Mucosa of descending colon (tissue), 3 donors: ENCODE measurements at regions not wholly inside any gene's neighbourhood (a gene's known extent, or its start where the extent isn't known, plus 50 kb on each side); places are given as distances from the start of the nearest gene placed in this dataset.

Experiments
- ATAC-seq: fragments of 200-7000 bp; cut with Tn5 transposase; one replicate; pipeline ENCODE4 v1.9.1; 2020; ENCODE audit warnings: mild to moderate bottlenecking, moderate library complexity
- DNase-seq, 3 donors: peaks; one replicate each; pipeline ENCODE4 v3.0.0-alpha.2; 2020
- H3K36me3 ChIP-seq: fragments of 200-600 bp; one replicate; pipeline ENCODE4 v1.8.0; 2021; ENCODE audit warnings: low read depth, mild to moderate bottlenecking
- H3K4me1 ChIP-seq: fragments of 200-600 bp; one replicate; pipeline ENCODE4 v1.8.0; 2021; ENCODE audit warnings: low read depth, mild to moderate bottlenecking
- H3K4me3 ChIP-seq: fragments of 200-600 bp; one replicate; pipeline ENCODE4 v1.8.0; 2021; ENCODE audit warnings: mild to moderate bottlenecking
- H3K9me3 ChIP-seq: fragments of 200-600 bp; one replicate; pipeline ENCODE4 v1.8.0; 2021; ENCODE audit warnings: mild to moderate bottlenecking
- intact Hi-C, 2 donors: fragments of 100-400 bp; cut with DNase I in 1 of 2; cut with micrococcal nuclease in 1 of 2; formaldehyde crosslinking; loops; one replicate each; pipeline versions ENCODE4 v1.11.0 to v1.11.1; 2022; cut with DNase I, micrococcal nuclease
- TF ChIP-seq, protein P1 (sequence below): fragments of 200-600 bp; IDR thresholded peaks from one replicate; pipeline ENCODE4 v1.8.0; 2022; ENCODE audit warnings: antibody characterized with exemption, mild to moderate bottlenecking
- donor health status: DM: no; HTN: no; CAD: no; lungs with moderate emphysema.
- donor health status: DM: no; HTN: no; CAD: no.
- donor health status: DM: no; HTN: yes; CAD: no.

DNA sequence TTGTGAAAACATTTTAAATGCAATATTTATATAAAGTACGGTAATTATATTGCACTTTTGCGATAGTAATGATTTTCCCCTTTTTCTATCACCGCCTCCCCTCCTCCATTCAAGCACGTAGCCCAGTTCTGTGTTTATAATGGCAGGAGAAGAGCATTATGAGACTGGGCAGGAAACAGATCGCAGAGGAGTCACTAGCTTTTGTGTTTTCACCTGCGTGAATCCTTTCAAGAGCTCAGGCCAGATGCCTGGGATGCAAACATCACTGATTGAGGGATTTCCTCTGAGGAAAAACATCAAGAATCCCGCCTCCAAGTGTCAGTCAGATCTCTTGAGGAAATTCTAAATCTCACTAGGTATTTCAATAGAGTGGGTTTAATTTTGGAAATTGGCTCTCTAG, 178.4 kb upstream of the FN1 start:
- H3K9me3 ChIP-seq, result no peaks in the 10 kb centered on the region
- H3K4me3 ChIP-seq, result no peak overlapping the region
- no peak for DNase-seq
- no peaks in the 10 kb centered on the region for H3K36me3 ChIP-seq
- TF ChIP-seq, protein P1, sequence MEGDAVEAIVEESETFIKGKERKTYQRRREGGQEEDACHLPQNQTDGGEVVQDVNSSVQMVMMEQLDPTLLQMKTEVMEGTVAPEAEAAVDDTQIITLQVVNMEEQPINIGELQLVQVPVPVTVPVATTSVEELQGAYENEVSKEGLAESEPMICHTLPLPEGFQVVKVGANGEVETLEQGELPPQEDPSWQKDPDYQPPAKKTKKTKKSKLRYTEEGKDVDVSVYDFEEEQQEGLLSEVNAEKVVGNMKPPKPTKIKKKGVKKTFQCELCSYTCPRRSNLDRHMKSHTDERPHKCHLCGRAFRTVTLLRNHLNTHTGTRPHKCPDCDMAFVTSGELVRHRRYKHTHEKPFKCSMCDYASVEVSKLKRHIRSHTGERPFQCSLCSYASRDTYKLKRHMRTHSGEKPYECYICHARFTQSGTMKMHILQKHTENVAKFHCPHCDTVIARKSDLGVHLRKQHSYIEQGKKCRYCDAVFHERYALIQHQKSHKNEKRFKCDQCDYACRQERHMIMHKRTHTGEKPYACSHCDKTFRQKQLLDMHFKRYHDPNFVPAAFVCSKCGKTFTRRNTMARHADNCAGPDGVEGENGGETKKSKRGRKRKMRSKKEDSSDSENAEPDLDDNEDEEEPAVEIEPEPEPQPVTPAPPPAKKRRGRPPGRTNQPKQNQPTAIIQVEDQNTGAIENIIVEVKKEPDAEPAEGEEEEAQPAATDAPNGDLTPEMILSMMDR, result no peak
- H3K4me1 ChIP-seq, result no peaks in the 10 kb centered on the region
- intact Hi-C loops, result no loop called here
- ATAC-seq, result no peak

DNA sequence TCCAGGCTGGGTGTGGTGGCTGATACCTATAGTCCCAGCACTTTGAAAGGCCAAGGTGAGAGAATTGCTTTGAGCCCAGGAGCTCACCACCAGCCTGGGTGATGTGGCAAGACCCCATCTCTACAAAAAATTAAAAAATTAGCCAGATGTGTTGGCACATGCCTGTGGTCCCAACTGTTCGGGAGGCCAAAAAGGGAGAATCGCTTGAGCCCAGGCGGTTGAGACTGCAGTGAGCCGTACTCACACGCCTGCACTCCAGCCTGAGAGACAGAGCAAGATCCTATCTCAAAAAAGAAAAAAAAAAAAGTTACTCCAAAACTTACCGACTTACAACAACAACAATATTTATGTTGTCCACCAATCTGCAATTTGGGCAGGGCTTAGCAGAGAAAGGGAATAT, 178.0 kb upstream of the FN1 start:
- intact Hi-C loops, result no loop called here
- Histone ChIP-seq H3K36me3 (no peaks in the 10 kb centered on the region), H3K4me3 (no peak overlapping the region), H3K9me3 (no peaks in the 10 kb centered on the region), H3K4me1 (no peaks in the 10 kb centered on the region)
- DNase-seq (no peak), ATAC-seq (no peak)
- TF ChIP-seq, protein P1, result no peak

DNA sequence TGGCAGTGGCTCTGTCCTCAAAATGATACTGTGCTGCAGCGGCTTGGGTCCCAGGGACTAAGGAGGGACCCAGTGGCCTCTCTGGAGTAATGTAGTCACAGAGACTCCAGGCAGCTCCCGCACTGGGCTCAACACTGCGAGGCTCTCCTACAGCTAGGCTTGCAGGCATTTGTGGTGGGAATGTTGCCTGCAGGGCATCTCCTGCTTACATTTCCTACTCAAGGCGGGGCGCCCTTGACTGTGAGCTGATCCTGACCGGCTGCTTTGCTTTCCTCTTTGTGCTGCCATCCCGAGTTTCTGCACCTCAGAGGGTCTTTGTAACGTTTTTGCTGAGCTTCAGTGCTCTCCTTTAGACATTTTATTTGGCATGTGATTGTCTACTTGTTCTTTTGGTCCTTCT, 177.4 kb upstream of the FN1 start:
- DNase-seq (no peak), ATAC-seq (no peak)
- H3K4me3 ChIP-seq, result no peak overlapping the region
- TF ChIP-seq, protein P1, result no peak
- no peaks in the 10 kb centered on the region for H3K36me3 ChIP-seq
- no peaks in the 10 kb centered on the region for H3K9me3 ChIP-seq
- no peaks in the 10 kb centered on the region for H3K4me1 ChIP-seq
- intact Hi-C loops, result no loop called here

DNA sequence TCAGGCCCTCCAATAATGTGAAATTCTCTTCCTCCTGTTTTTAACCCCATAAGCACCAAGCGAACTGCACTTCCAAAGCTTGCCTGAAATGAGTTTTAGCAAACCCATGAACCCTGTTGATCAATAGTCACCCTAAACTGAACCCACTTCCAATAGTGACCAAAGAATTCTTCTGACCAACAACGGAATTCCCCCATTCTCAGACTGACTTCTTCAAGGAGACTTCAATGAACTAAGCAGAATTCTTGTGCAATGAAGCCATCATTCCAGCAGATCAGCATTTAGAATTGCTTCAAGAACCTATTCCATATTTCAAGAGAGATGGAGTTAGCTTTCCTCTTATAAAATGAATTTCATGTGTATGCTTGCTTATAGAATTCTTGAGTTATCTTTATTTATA, 176.9 kb upstream of the FN1 start:
- TF ChIP-seq, protein P1, result no peak
- Histone ChIP-seq H3K36me3 (no peaks in the 10 kb centered on the region), H3K9me3 (no peaks in the 10 kb centered on the region), H3K4me3 (no peak overlapping the region), H3K4me1 (no peaks in the 10 kb centered on the region)
- intact Hi-C loops, result no loop called here
- DNase-seq (no peak), ATAC-seq (no peak)

DNA sequence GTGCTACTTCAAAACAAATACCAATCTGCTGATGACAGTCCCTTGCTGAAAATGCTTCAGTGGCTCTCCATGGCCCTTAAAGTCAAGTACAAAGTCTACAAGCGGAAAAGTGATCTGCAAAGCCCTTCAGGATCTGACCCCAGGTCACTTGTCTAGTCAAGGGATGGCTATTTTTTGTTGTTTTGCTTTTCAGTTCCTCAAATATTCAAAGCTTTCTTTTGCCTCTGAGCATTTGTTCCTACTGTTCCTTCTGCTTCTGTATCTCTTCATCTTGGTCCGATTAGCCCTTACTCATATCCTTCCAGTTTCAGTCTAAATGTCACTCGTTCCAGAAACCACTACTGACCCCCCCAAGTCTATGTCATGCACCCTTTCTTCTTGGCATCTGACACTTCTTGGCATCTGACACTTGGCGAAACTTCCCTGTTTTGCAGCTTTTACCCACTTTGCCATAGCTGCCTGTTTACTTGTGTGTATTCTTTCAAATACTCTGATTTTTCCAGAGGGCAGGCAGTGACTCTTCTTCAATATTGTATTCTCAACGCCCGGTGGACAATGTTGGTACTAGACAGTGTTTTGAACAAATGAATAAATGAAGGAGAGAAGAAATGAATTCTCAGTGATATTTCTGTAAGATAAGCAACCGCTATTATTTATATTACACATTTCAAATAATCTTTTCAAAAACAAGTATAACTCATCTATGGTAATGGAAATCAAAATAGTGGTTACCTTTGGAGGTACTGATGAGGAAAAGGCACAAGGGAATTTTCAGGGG, 175.9 kb upstream of the FN1 start:
- intact Hi-C loops, result no loop called here
- no peaks in the 10 kb centered on the region for H3K36me3 ChIP-seq
- ATAC-seq (no peak), DNase-seq (no peak)
- H3K4me3 ChIP-seq, result no peak overlapping the region
- H3K4me1 ChIP-seq, result no peaks in the 10 kb centered on the region
- TF ChIP-seq, protein P1, result no peak
- H3K9me3 ChIP-seq, result no peaks in the 10 kb centered on the region
